GM19043 (cell line): ENCODE measurements at regions not wholly inside any gene's neighbourhood (a gene's known extent, or its start where the extent isn't known, plus 50 kb on each side); places are given as distances from the start of the nearest gene placed in this dataset.

Source experiments
- ATAC-seq: cut with Tn5 transposase; IDR thresholded peaks from one replicate; pipeline ENCODE4 v1.9.1; 2021; ENCODE audit warnings: low read depth; ENCODE audit not compliant: unreplicated experiment

DNA sequence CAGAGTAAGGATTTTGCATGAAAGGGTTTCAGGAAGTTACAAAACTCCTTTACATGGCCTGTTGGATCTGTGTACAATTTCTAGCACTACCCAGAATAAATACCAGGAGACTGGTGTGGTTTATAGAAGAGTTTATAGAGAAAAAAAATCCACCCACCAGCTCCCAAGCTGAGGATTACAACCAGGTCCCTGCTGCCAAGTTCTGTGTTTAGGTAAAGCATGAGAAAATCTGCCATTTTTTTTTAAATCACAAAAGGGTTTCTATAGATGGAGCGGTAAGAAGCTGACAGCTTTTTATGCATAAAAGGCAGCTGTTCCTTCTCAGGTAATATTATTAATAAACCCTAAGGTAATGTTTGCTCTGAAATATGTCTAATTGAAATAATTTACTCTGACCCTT lies 545.4 kb upstream of the ZEB2 start:
- no peak for ATAC-seq

DNA sequence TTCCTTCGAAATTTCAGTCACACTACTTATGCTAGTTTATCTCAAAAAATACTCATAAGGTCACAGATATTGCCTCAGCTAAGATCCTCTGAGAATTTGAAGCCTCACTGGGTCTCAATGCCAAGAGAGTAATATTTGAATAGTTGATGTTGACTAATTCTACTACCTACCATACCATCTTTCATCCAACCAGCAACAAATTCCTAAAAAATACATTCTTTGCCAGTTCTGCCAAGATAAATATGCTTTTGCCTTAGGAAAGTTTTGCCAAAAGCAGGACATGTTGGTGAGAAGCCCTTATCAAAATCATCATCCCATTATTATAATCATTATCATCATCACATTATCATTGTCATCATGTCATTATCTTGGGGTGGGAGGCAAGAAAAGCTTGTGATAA lies 544.6 kb upstream of the ZEB2 start:
- ATAC-seq: no peak

DNA sequence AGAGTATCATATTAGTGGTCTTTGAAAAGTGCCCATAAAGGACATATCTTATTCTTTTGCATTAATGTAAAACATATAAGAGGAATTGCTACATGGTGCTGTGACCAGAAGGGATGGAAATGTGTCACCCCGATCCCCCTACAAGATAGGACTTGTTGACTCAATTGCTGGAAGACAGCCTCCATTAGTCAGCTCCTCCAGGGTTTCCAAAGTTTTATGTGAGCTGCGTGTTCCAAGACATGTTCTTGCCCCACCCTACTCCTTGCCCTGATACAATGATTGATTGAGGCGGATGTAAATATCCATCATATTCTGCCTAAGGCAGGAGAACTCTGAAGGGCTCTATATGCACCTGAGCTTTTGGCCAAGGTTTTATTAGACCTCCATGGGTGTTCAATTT lies 541.0 kb upstream of the ZEB2 start:
- no peak for ATAC-seq

DNA sequence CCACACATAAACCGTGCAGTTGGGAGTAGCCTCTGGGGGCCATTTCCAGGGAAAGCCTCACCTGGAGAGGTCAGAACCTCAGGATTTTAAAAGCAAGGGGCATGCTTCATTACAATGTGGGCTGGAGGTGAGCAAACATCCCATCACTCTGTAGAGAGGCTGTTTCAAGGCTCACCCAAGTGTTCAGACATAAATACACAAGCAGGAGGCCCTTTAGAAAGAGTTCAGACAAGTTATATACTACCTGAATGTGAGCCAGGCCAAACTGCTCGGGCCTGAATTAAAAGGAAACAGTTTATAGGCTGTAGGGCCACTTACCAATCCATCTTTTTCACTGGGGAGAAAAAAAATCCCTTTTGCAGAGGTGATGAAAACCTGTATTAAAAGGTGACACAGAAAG lies 540.0 kb upstream of the ZEB2 start:
- ATAC-seq: no peak

DNA sequence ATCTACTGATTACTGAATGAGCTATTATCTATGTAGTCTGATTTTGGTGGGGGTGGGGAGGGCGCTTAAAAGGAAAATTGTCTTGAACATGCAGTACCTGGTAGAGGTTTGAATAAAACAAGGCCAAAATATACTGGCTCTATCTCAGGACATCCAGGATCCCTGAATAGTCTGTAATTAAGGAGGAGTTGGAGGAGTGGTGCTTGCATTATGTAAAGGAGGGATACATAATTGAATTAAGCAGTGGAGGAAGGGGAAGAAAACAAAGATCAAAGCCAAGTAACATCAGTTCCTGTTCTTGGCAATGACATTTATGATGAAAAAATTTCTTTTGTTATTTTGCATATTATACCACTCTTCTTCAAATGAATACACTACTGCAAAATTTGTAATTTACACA lies 539.4 kb upstream of the ZEB2 start:
- ATAC-seq: no peak

DNA sequence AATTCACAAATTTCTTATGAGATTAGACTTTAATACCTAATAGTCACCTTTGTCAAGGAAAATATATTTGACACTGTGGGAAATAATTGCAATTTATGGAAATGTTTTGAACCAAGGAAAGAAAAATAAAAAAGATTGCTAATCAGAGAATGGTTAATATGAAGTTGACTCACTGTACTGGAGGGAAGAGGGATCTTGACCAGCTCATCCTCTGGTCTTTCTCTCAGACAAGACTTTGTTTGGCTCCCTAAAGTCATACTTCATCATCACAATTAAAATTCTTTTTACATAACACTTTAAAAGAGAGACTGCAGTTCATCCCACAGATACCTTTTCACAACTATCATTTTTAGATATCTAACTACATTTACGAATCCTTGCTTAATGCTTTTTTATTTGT lies 538.5 kb upstream of the ZEB2 start:
- no peak for ATAC-seq

DNA sequence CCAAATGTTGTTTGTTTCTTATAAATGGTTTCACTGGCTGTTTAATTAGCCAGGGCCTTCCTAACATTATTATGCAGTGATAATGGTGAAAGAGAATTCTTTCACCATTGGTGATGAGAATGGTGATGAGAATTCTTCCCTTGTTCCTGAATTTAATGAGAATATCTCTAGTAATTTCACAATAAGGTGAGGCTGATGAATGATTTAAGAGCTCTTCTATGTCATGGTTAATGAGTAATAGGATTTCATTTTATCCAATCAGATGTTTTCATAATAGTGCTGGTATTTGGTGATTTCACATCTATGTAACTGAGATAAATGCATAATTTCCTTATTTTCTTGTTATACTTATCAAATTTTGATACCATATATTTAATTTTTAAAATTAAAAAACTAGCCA lies 535.7 kb upstream of the ZEB2 start:
- no peak for ATAC-seq

DNA sequence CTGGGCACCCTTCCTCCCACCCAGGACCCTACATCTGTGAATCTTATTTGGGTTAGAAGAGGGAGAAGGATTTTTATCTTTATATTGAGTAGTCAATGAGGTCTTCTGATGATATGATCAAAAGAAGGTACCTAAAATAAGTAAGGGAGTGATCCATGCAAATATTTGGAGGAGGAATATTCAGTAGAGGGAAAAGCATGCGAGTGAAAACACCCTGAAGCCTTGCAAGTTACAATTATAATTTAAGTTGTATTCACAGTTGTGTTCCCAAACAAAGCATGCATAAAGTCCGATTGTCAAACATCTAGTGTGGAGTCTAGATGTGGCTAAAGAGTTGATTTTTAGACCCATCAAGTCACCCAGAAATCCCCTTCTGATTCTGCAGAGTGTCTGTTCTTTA lies 530.2 kb upstream of the ZEB2 start:
- no peak for ATAC-seq

DNA sequence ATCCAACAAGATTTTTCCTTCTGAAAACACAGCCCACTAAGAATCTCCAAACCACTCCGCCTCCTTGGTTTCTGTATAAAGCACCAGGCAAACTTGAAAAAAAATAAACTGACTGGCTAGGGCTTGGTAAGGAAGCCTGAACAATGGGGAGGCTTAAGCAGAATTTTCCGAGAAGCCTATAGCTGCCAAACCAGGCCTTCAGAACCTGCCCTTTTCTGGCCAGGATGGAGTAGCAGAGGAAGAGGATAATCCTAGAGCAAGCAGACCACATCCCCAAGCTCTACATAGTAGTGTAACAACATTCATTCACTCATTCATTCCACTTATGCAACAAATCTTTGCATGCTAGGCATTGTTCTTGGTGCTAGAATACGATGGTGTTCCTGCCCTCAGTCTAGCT lies 529.6 kb upstream of the ZEB2 start:
- no peak for ATAC-seq

DNA sequence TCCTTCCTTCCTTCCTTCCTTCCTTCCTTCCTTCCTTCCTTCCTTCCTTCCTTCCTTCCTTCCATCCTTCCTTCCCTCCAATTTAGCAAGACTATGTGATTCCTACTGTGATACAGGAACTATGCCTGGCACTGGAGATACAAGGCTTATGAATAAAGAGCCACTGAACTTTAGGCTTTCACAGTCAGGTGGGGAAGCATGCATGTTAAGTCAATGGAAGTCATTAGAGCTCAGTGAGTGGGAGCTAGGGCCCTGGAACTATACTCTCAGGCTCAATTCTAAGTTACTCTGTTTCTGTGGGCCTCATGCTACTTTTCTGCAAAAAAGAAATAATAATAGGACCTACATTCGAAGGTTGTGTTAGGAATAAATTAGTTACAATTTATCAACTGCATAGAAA lies 527.6 kb upstream of the ZEB2 start:
- no peak for ATAC-seq

DNA sequence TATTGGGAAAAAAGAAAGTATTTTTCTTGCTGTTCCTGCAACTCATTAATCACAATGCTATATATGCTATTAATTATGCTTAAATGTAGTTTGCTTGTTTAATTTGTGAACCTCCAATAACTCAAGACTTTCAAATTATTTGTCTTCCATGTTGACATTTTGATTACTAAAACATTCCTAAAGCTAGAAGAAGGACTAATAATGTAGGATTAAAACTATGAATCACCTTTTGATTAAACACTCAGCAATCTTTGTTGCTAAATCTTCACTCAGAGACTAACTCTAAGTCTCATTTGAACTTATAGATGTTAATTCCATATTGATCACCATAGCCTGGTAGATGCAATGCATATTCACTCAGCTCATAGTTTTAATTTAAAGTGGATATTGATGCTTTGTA lies 524.6 kb upstream of the ZEB2 start:
- ATAC-seq: no peak

DNA sequence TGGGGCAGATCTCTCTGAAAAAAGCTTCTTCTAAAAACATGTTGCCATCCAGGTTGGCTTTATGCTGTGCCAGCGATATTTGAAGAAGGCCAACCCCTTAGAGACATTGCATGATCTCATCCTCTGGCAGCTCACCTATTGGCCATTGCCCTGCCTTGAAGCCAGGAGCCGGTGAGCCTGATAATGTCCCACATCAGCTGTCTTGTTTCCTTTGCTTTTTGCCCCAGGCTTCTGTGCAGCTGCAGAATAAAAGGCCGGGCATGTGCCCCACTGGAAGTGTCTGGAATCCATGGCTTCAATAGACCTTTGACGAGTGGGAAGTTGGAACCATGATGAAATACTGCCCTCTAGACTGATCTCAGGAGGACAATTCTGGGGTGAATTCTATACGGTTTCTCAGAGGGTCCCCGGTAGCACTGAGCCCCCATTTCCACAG lies 523.5 kb upstream of the ZEB2 start:
- ATAC-seq: no peak

DNA sequence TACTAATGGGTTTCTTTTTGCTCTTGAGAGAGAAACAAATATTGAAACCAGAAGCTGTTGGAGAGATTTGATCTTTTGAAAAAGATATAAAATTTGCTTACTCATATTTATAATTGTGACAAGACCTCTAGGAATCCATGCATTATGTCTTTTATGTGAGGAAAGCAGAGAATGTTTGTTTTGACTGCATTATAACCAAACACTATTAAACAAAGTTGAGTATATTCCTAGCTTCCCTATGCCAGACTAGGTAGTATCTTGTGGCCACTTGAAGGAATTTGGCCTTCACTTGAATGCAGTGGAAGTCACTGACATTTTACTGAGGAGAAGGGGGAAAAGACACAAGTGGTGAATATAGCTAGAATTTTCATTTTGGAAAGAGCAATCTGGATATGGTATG lies 521.8 kb upstream of the ZEB2 start:
- ATAC-seq: no peak

DNA sequence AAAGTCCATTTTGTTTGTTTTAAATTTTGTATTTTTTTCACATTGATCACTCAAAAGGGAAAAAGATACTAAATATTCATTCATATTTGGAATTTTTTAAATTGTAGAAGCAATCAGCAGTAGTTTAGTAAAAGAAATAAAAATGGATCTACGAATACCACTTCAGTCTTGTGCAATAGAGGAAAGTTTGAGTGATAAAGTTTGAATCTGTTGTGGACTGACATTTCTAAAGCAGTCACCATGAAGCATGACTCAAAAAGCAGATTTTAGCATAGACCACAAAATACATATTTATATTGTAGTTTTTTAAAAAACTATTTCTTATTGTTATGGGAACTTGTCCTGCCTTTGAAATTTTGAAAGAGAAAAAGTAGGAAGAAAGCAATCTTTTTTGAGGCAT lies 520.5 kb upstream of the ZEB2 start:
- no peak for ATAC-seq

DNA sequence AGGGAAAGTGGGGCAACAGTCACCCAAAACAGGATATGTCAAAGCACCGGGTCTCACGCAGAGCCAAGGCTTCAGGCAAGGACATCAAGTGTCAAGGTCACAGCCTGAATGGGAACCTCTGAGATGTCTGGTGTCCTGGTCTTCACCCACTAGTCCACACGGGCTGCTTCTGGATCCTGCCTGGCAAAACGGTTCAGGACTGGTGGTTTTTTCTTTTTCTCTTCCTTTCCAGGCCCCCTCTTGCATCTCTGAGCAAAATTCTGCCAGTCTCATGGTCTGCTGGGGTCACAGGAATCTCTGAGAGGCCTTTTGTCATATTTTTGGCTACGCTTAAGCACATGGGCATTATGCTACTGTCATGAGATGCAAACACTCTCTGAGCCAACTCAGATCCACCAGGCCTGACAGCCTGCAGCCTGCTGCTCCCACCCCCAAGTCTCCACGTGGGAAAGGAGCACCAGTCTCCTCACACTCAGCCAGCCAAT lies 518.2 kb upstream of the ZEB2 start:
- no peak for ATAC-seq

DNA sequence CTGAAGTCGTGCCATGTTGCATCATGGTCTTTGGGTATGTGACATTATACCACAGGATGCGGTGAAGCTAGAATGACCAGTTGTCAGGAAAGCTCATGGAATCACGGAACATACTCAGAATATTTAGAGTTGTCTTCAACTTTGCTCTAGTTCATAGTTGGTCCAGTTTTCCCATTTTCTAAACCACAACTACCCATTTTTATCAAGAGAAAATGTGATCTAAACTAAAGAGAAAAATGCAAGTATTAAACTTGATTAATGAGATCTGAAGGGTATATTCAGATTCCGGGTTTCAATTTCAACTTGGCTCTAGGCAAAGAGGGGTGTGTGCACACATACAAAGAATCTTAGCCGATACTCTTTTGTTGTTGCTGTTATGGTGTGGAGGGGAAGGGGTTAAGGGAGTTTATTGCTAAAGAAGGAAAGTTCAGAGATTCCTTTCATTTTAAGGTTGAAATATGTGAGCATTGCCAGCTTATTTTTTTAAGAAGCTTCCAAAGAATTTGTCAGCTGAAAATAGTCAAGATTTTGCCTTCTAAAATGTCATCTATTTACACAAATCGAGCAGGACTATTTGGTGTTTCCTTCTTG lies 516.6 kb upstream of the ZEB2 start:
- no peak for ATAC-seq

DNA sequence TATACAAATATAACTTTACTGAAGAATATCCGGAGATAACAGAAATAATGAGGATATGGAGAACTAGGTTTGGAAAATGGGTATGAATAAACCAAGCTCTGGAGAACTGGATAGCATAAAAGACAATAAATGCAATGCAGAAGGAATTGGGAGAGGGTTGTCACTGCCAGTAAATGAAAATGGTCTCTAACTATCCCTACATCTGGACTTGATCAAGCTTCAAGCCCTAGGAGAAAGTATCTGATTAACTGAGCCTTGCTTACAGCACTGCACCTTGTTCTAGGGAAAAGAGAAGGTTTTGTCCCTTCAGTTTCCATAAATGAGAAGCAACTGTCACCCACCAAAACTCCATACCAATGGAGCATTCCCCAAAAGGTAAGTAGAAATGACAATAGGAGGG lies 514.6 kb upstream of the ZEB2 start:
- ATAC-seq: no peak

DNA sequence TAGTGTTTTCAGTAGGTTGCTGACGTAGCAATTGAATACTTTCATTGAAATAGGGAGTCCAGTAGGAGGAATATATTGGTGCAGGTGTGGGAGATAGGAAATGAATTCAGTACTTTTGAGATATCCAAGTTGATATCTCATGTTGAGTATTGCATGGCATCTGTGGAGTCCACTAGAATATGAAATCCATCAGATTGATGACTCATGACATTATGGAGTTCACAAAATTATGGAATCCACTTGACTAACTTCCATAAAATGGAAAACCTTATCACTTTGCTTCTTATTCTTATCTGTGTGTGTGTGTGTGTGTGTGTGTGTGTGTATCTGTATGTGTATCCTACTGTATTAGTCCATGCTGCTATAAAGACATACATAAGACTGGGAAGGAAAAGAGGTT lies 513.5 kb upstream of the ZEB2 start:
- ATAC-seq: no peak

DNA sequence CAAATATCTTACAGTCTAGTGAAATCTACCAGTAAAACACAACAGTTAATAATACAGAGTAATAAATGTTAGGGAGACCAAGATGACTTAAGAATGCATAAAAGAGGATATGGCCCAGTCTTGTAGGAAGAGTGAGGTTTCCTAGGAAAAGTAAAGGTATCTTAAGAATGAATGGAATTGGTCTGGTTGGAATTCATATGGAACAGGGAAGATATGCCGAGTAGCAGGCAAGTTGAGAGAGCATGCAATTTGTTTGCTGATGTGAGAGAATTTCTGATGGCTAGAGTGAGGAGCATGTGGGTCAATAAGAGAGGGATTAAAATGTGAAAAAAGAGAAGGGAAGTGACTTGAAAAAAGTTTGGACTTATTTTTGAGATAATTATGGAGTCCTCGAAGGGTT lies 512.9 kb upstream of the ZEB2 start:
- ATAC-seq: no peak

DNA sequence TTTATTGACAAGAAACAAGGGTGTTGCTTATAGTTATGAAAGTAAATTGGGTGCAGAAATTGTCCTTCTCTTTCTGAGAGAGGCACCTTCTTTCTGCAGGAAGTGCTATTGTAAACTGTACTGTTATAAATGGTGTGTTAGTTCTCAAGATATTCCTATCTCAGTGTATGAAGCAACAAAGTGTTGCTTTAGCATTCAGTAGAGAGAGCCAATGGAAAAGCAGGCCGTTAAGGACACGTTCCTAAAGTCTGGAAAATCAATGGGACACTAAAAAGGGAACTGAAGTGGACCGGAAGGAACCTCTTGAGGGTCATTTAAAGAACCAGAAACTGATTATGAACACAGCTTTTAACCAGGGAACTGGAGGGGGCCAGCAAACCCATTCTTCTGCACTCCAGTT lies 510.0 kb upstream of the ZEB2 start:
- ATAC-seq: no peak

DNA sequence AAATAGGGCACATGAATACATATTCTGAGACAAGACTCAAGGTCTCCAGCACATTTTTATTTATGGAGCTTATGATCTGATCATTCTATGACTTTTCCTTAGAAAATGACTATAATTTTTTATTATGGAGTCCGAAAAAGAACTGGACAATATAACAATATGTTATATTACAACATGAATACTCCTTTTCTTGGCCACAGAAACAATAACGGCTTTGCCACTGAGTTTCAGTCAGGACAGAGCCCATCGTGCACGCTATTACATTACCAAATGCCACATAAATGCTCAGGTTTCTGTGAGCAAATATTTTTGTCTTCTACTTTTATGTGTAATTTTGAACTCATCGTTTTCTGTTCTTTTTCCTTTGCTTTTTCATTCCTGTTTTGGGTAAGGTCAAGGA lies 509.2 kb upstream of the ZEB2 start:
- ATAC-seq: no peak

DNA sequence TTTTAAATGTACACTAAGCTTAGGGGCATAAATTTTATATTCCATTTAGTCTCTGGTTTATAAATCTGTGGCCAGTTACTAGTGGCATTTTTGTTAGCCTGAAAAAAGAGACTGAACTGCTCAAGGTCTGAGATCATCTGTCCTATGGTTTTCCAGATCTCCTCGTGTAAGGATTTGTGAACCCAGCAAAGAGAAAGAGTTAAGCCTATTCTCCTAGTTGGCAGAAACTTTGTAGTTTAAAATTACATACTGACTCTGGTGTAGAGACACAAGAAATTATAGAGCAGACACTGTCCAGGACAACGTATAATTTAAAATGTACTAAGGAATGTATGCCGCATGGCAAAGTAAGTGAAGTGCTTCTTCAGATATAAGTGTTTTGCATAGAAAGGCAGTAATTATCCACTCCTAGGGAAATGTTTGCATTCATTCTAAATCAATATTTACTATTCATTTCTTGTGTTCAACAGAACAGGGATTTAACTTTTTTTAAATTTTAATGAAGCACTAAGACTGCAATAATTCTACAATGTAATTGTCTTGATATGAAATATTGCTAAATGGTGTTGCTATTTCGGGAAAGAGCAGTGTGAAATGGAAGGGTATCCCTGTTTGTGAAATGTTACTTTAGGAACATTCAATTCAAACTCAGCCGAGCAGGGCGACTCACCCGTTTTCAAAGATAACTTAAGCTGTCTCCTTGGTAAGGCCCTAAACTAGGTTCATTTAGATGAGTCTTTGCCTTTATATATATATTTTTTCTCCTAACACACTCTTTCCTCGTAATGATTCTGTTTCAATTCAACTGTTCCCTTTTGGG lies 508.4 kb upstream of the ZEB2 start:
- ATAC-seq: no peak
